Endothelial cell of umbilical vein (primary cell): ENCODE measurements at regions not wholly inside any gene's neighbourhood (a gene's known extent, or its start where the extent isn't known, plus 50 kb on each side); places are given as distances from the start of the nearest gene placed in this dataset.

Source experiments
- CTCF ChIP-seq, 2 donors: IDR thresholded peaks; 1 replicate in 1 of 2; 2 replicates in 1 of 2; pipeline ENCODE4 v1.5.1; 2011; ENCODE audit warnings: low read length in 2 of 2, mild to moderate bottlenecking in 2 of 2, moderate library complexity in 2 of 2, control low read depth in 1 of 2, inconsistent platforms in 1 of 2, low read depth in 1 of 2; ENCODE audit not compliant: insufficient read depth in 1 of 2; ENCODE audit errors: extremely low read depth in 1 of 2
- POLR2A ChIP-seq: IDR thresholded peaks from 2 replicates; pipeline ENCODE4 v1.6.1; 2012; ENCODE audit warnings: low read depth, mild to moderate bottlenecking, control low read depth, low read length
- POLR2AphosphoS5 ChIP-seq: IDR thresholded peaks from 2 replicates; pipeline ENCODE4 v1.6.1; 2012; ENCODE audit warnings: low read depth, mild to moderate bottlenecking, control low read depth, low read length, moderate library complexity; ENCODE audit not compliant: insufficient read depth

GRCh38 chr20:48276021-48276342, 490.7 kb upstream of the SULF2 start:
- TF ChIP-seq POLR2A (no peak), CTCF (IDR thresholded peaks at IDR 0.05; ENCODE audit: extremely low read depth in 1 of 2, insufficient read depth in 1 of 2, low read depth in 1 of 2, low read length in 2 of 2) (no peak), POLR2AphosphoS5 (no peak)
